ENCODE measurements at regions not wholly inside any gene's neighbourhood (a gene's known extent, or its start where the extent isn't known, plus 50 kb on each side); places are given as distances from the start of the nearest gene placed in this dataset.

DNA sequence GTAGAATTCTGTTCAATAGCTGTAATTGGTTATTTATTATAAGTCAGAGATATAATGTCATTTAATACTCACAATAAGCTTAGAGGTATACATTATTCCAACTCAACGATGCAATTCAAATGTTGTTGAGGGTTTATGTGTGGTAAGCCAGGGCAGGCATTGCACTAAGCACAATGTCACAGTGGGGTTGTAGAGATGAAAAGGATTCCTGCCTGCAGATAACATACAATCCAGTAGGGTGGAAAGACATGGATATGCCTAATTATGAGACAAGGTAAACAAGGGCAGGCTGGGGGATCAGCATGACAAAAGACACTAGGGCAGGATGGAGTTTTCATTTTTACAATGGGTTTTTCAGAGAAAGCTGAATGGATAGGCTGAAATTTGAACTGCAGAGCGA lies 98.7 kb upstream of the PALM2AKAP2 start:
- no peak overlapping the region for H3K27ac ChIP-seq
- peaks cover 0 to 4% (median 1%) of the 10 kb centered on the region in 8 donors for H3K9me3 ChIP-seq
- intact Hi-C loops (cut with DNase I; ENCODE audit: low total_unique reads) = no loop called here
- DNase-seq = no peak
- H3K27me3 ChIP-seq (replicated peaks in 1 of 7) = peaks cover 0 to 9% (median 0%) of the 10 kb centered on the region in 7 donors
- TF ChIP-seq POLR2A (IDR thresholded peaks at IDR 0.05) (no peak), POLR2AphosphoS5 (IDR thresholded peaks at IDR 0.05) (no peak)
- TF ChIP-seq, protein P1, sequence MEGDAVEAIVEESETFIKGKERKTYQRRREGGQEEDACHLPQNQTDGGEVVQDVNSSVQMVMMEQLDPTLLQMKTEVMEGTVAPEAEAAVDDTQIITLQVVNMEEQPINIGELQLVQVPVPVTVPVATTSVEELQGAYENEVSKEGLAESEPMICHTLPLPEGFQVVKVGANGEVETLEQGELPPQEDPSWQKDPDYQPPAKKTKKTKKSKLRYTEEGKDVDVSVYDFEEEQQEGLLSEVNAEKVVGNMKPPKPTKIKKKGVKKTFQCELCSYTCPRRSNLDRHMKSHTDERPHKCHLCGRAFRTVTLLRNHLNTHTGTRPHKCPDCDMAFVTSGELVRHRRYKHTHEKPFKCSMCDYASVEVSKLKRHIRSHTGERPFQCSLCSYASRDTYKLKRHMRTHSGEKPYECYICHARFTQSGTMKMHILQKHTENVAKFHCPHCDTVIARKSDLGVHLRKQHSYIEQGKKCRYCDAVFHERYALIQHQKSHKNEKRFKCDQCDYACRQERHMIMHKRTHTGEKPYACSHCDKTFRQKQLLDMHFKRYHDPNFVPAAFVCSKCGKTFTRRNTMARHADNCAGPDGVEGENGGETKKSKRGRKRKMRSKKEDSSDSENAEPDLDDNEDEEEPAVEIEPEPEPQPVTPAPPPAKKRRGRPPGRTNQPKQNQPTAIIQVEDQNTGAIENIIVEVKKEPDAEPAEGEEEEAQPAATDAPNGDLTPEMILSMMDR (IDR thresholded peaks at IDR 0.05 in 8 of 11, conservative IDR thresholded peaks at IDR 0.05 in 3 of 11) = no peak
- 58 to 80% (median 63%) methylated on average over 2 of the region's 2 CpGs for WGBS, 5 donors
- H3K36me3 ChIP-seq = no peaks in the 10 kb centered on the region
- H3K4me3 ChIP-seq = no peak overlapping the region
- H3K4me1 ChIP-seq = no peaks in the 10 kb centered on the region

DNA sequence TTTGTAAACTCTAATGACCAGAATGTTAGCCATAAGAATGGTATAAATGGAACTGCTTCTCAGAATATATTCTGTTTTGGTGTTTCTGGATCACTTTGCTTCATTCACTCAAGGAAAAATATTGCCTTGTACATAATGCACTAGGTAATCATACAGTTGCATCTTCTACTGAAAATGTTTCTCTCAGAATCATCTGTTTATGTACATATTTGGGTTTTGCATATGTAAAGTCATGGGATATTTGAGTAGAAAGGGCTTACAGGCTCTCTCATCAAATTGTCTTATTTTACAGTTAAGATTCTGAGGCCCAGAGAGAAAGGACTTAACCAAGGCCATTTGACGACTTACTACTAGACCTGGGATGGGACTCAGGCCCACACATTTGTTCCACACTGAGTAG lies 97.8 kb upstream of the PALM2AKAP2 start:
- no peak overlapping the region for H3K4me3 ChIP-seq
- TF ChIP-seq POLR2A (IDR thresholded peaks at IDR 0.05) (no peak), POLR2AphosphoS5 (IDR thresholded peaks at IDR 0.05) (no peak)
- TF ChIP-seq, protein P1 (IDR thresholded peaks at IDR 0.05 in 8 of 11, conservative IDR thresholded peaks at IDR 0.05 in 3 of 11) = no peak
- peaks cover 0 to 8% (median 0%) of the 10 kb centered on the region in 7 donors for H3K27me3 ChIP-seq (replicated peaks in 1 of 7)
- H3K36me3 ChIP-seq = no peaks in the 10 kb centered on the region
- H3K27ac ChIP-seq = no peak overlapping the region
- peaks cover 0 to 9% (median 2%) of the 10 kb centered on the region in 8 donors for H3K9me3 ChIP-seq
- no peaks in the 10 kb centered on the region for H3K4me1 ChIP-seq
- no peak for DNase-seq
- WGBS, 5 donors = 73 to 96% (median 83%) methylated on average over 1 of the region's 1 CpG
- intact Hi-C loops (cut with DNase I; ENCODE audit: low total_unique reads) = no loop called here

DNA sequence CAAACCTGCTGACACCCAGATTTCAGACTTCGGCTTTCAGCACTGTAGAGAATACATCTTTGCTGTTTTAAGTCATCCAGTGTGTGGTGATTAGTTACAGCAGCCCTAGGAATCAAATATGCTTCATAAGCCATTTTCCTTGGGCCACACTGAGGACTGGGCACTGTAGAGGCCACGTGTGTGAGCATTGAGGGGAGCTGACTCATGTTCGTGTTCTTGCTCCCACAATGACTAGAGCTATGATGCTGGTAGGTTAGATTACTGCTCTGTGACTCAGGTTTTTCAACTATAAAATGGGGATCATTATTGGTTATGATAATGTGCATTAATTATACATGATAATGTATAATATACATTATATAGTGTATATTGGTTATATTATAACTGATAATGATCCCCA lies 96.5 kb upstream of the PALM2AKAP2 start:
- no peak for DNase-seq
- H3K4me3 ChIP-seq = no peak overlapping the region
- 70 to 84% (median 81%) methylated on average over 3 of the region's 3 CpGs for WGBS, 5 donors
- TF ChIP-seq POLR2A (IDR thresholded peaks at IDR 0.05) (no peak), POLR2AphosphoS5 (IDR thresholded peaks at IDR 0.05) (no peak)
- TF ChIP-seq, protein P1 (IDR thresholded peaks at IDR 0.05 in 8 of 11, conservative IDR thresholded peaks at IDR 0.05 in 3 of 11) = no peak
- peaks cover 0 to 11% (median 2%) of the 10 kb centered on the region in 8 donors for H3K9me3 ChIP-seq
- H3K27ac ChIP-seq = no peak overlapping the region
- no peaks in the 10 kb centered on the region for H3K36me3 ChIP-seq
- intact Hi-C loops (cut with DNase I; ENCODE audit: low total_unique reads) = no loop called here
- no peaks in the 10 kb centered on the region for H3K4me1 ChIP-seq
- H3K27me3 ChIP-seq (replicated peaks in 1 of 7) = peaks cover 0 to 3% (median 0%) of the 10 kb centered on the region in 7 donors

DNA sequence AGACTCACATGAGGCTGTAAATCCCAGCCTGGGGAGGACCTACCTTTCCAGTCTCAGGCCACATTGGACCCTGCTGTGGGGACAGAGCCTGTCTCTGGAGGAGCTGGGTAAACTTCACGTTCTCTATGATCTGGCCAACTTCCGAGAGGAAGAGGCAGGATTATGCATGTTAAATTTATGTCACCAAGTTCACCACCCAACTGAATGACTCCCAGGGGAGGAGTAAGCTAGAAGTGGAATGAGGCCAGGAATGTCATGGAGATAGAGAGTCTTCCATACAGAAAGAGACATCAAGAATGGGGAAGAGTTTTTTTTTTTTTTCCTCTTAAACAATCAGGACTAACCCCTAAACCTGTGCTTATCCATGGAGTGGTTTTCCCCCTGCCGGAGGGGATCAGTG lies 90.3 kb upstream of the PALM2AKAP2 start:
- intact Hi-C loops (cut with DNase I; ENCODE audit: low total_unique reads) = no loop called here
- Histone ChIP-seq H3K36me3 (no peaks in the 10 kb centered on the region), H3K9me3 (peaks cover 0 to 11% (median 2%) of the 10 kb centered on the region in 8 donors), H3K4me3 (no peak overlapping the region), H3K4me1 (no peaks in the 10 kb centered on the region), H3K27me3 (replicated peaks in 1 of 7) (no peaks in the 10 kb centered on the region), H3K27ac (no peak overlapping the region)
- 63 to 79% (median 69%) methylated on average over 3 of the region's 3 CpGs for WGBS, 5 donors
- TF ChIP-seq, protein P1 (IDR thresholded peaks at IDR 0.05 in 8 of 11, conservative IDR thresholded peaks at IDR 0.05 in 3 of 11) = no peak
- TF ChIP-seq POLR2AphosphoS5 (IDR thresholded peaks at IDR 0.05) (no peak), POLR2A (IDR thresholded peaks at IDR 0.05) (no peak)
- no peak for DNase-seq

Measured in spleen (tissue), 11 donors.